ENCODE measurements at regions not wholly inside any gene's neighbourhood (a gene's known extent, or its start where the extent isn't known, plus 50 kb on each side); places are given as distances from the start of the nearest gene placed in this dataset.

DNA sequence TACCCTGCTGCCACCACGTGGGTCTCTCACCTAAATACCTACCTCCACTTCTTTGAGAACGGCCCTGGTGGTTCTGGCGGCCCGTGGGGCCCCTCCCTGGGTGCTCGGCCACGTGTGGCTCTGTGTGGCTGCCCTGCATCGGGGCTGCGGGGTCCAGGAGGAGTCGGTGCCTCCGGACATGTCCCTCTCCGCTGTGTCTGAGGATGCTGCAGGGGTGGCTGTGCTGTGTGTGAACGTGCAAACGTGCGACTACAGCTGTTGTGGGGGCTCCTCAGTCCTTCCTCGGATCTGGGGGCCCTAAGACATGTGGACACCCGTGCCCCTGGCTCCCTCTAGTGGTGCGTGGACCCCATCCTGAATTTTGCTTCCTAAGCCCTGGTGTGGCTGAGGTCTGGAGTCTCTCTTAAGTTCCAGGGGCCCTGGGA lies 691.8 kb downstream of the QKI start:
- Histone ChIP-seq H3K9me2 (replicated peaks; ENCODE audit: insufficient read depth, low read length) (no peaks in the 10 kb centered on the region), H3K4me2 (ENCODE audit: low read depth, low read length, poor library complexity, severe bottlenecking) (no peak overlapping the region), H3K36me3 (ENCODE audit: low read length) (no peaks in the 10 kb centered on the region), H3K27me3 (ENCODE audit: low read length) (no peaks in the 10 kb centered on the region), H3K79me2 (ENCODE audit: insufficient read depth, low read length) (no peaks in the 10 kb centered on the region), H3K4me3 (ENCODE audit: insufficient read depth, low read length, poor library complexity, severe bottlenecking) (no peak overlapping the region), H3K27ac (ENCODE audit: low read depth, low read length) (no peak overlapping the region), H2AFZ (ENCODE audit: low read depth, low read length, severe bottlenecking) (no peak overlapping the region), H3F3A (ENCODE audit: insufficient read depth) (no peaks in the 10 kb centered on the region), H4K20me1 (ENCODE audit: low read depth, low read length) (no peaks in the 10 kb centered on the region), H3K9me3 (ENCODE audit: insufficient read depth, low read length) (no peaks in the 10 kb centered on the region), H3K9ac (ENCODE audit: low read length) (no peak overlapping the region)
- no peak for TF ChIP-seq EZH2phosphoT487 (conservative IDR thresholded peaks at IDR 0.05; ENCODE audit: low read length)
- TF ChIP-seq, protein P1, sequence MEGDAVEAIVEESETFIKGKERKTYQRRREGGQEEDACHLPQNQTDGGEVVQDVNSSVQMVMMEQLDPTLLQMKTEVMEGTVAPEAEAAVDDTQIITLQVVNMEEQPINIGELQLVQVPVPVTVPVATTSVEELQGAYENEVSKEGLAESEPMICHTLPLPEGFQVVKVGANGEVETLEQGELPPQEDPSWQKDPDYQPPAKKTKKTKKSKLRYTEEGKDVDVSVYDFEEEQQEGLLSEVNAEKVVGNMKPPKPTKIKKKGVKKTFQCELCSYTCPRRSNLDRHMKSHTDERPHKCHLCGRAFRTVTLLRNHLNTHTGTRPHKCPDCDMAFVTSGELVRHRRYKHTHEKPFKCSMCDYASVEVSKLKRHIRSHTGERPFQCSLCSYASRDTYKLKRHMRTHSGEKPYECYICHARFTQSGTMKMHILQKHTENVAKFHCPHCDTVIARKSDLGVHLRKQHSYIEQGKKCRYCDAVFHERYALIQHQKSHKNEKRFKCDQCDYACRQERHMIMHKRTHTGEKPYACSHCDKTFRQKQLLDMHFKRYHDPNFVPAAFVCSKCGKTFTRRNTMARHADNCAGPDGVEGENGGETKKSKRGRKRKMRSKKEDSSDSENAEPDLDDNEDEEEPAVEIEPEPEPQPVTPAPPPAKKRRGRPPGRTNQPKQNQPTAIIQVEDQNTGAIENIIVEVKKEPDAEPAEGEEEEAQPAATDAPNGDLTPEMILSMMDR (IDR thresholded peaks at IDR 0.05; ENCODE audit: insufficient read depth, low read length, poor library complexity, severe bottlenecking): peak; percentile 23

DNA sequence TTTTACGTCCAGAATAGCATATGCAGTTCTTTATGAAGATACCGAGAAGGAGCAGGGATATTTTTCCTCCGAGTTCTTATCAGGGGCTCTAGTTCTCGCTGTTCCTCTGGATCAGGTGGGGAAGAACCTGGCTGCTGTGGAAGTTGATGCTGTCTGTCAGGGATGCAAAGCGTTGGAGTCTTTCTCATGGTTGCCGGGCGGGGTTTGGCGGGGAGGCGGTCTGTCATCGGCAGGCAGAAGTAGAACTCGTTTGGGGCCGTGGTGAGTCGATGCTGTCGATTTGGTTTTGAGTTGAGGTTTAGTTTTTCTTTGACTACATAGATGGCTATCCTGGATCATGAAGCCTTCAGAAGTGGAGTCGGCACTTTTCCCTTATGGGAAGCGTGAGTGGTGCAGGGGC lies 691.2 kb downstream of the QKI start:
- Histone ChIP-seq H3K9me3 (ENCODE audit: insufficient read depth, low read length) (no peaks in the 10 kb centered on the region), H3K4me3 (ENCODE audit: insufficient read depth, low read length, poor library complexity, severe bottlenecking) (no peak overlapping the region), H3F3A (ENCODE audit: insufficient read depth) (no peaks in the 10 kb centered on the region), H3K27me3 (ENCODE audit: low read length) (no peaks in the 10 kb centered on the region), H3K9ac (ENCODE audit: low read length) (no peak overlapping the region), H2AFZ (ENCODE audit: low read depth, low read length, severe bottlenecking) (no peak overlapping the region), H3K79me2 (ENCODE audit: insufficient read depth, low read length) (no peaks in the 10 kb centered on the region), H4K20me1 (ENCODE audit: low read depth, low read length) (no peaks in the 10 kb centered on the region), H3K9me2 (replicated peaks; ENCODE audit: insufficient read depth, low read length) (no peaks in the 10 kb centered on the region), H3K4me2 (ENCODE audit: low read depth, low read length, poor library complexity, severe bottlenecking) (no peak overlapping the region), H3K27ac (ENCODE audit: low read depth, low read length) (no peak overlapping the region), H3K36me3 (ENCODE audit: low read length) (no peaks in the 10 kb centered on the region)
- TF ChIP-seq, protein P1 (IDR thresholded peaks at IDR 0.05; ENCODE audit: insufficient read depth, low read length, poor library complexity, severe bottlenecking): no peak
- no peak for TF ChIP-seq EZH2phosphoT487 (conservative IDR thresholded peaks at IDR 0.05; ENCODE audit: low read length)

DNA sequence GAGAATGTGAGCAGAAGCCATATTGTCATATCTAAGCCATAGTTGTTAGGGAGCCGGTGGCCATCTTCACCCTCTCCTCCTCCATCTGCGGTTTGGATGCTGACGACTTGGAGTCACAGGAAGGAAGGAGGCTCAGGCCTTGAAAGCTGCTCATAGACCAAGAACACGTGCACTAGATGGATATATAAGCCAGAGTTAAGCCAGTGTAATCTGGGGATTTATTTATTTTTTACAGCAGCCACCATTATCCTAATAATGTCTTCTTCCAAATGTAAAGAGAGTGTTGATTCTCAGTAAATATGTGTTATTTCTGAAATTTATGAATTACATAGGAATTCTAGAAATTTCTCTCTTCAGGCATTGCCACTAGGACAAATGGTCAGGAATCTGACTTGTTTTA lies 689.9 kb downstream of the QKI start:
- Histone ChIP-seq H3K27ac (ENCODE audit: low read depth, low read length) (no peak overlapping the region), H3K4me2 (ENCODE audit: low read depth, low read length, poor library complexity, severe bottlenecking) (no peak overlapping the region), H3K27me3 (ENCODE audit: low read length) (no peaks in the 10 kb centered on the region), H4K20me1 (ENCODE audit: low read depth, low read length) (no peaks in the 10 kb centered on the region), H3K9me3 (ENCODE audit: insufficient read depth, low read length) (no peaks in the 10 kb centered on the region), H3K36me3 (ENCODE audit: low read length) (no peaks in the 10 kb centered on the region), H3K9ac (ENCODE audit: low read length) (no peak overlapping the region), H2AFZ (ENCODE audit: low read depth, low read length, severe bottlenecking) (no peak overlapping the region), H3K4me3 (ENCODE audit: insufficient read depth, low read length, poor library complexity, severe bottlenecking) (no peak overlapping the region), H3F3A (ENCODE audit: insufficient read depth) (no peaks in the 10 kb centered on the region), H3K9me2 (replicated peaks; ENCODE audit: insufficient read depth, low read length) (no peaks in the 10 kb centered on the region), H3K79me2 (ENCODE audit: insufficient read depth, low read length) (no peaks in the 10 kb centered on the region)
- TF ChIP-seq, protein P1 (IDR thresholded peaks at IDR 0.05; ENCODE audit: insufficient read depth, low read length, poor library complexity, severe bottlenecking): no peak
- TF ChIP-seq EZH2phosphoT487 (conservative IDR thresholded peaks at IDR 0.05; ENCODE audit: low read length): no peak
